GM18951 (cell line): ENCODE measurements at regions not wholly inside any gene's neighbourhood (a gene's known extent, or its start where the extent isn't known, plus 50 kb on each side); places are given as distances from the start of the nearest gene placed in this dataset.
"Not testable (repeated sequence)": the region's sequence is repeated elsewhere in the genome, so short reads cannot be mapped to it uniquely, and the experiment has no call there.

Experiments
- POLR2A ChIP-seq: IDR thresholded peaks from 4 replicates; pipeline ENCODE4 v1.6.1; 2011; ENCODE audit warnings: mild to moderate bottlenecking; ENCODE audit not compliant: insufficient read length, insufficient read depth; ENCODE audit errors: extremely low read depth
- in situ Hi-C: fragments of 300-500 bp; cut with MboI; formaldehyde crosslinking; loops from one replicate; pipeline ENCODE4 v1.12.0; 2022; ENCODE audit warnings: low sequenced_read_pairs, mixed read lengths, inconsistent platforms; ENCODE audit not compliant: unreplicated experiment

DNA sequence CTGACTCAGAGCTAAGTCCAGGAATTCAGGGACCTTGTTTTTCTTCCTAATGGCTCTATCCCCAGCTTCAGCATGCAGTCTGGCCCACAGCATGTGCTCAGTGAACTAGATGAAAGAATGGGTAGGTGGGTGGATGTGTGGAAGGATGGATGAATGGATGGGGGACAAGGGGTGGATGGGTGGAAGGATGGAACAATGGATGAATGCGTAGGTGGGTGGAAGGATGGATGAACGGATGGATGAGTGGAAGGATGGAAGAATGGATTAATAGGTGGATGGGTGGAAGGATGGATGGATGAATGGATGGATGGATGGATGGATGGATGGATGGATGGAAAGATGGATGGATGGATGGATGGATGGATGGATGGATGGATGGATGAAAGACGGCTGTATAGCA, 79.7 kb upstream of the SFSWAP start:
- in situ Hi-C loops: no loop called here
- TF ChIP-seq POLR2A: no peak

DNA sequence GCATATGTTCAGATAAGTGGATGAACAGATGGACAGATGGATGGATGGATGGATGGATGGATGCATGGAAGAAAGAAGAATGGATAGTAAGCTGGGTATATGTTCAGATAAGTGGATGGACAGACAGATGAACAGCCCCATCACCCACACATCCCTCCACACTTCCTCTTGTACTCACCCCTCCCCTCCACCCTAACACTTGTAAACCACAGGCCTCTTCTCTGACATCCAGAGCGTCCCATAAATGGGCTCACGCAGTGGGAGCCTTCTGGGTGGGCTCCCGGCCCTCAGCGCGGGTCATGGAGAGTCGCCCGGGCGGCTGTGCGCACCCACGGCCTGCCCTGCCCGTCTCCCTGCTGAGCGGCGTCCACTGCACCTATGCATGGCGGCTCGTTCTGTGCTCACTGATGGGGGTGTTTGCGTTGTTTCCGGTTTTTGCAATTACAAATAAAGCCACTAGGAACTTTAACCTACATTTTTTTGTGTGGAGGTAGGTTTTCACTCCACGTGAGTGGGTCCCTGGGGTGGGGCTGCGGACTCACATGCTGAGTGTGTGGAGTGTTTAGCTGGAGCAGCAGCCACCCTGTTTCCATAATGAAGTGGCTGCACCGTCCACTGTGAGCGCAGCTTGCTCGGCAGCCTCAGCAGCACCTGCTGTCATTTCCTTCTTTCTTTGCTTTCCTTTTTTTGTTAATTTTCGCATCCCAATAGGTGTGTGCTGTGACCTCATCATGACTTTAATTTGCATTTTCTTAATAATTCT, 78.8 kb upstream of the SFSWAP start:
- in situ Hi-C loops: not testable (repeated sequence)

- in situ Hi-C loops: not testable (repeated sequence)
Observed at GRCh38 chr12:131632652-131633023, 78.3 kb upstream of the SFSWAP start.

DNA sequence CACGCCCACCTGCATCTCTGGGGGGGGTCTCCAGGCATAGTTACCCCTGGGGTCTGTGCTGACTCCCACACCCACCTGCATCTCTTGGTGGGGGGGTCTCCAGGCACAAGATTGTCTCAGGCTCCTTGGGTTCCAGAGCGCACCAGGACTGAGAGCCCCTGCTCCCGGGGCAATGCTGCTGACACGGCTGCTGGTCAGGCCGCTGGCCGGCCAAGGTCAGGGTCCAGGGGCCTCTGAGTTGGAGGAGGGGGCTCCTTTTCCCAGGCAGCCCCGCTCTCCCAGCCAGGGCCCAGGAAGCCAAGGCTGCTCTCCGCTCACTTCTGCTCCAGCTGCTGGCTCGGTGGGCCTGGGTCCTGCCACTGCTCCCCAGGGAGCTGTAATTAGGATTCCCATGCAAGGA, 77.3 kb upstream of the SFSWAP start:
- in situ Hi-C loops: not testable (repeated sequence)

DNA sequence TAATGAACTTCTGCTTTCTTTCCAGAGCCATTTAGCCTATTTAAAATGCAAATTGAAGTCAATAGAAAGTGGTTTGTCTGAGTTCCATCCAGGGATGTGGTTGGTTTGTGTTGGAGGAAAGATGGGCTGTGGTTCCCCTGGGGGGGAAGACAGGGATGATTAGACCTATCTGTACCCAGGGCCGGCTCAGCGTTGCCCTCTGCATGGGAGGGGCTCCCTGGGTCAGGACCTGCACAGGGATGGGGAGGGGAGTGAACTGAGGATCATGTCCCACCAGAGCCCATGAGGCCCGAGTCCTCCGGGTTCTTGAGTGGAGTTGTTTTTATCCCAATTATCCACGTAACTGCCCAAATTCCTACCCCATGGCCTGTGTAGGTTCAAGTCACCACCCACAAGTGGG, 76.9 kb upstream of the SFSWAP start:
- in situ Hi-C loops: no loop called here
- no peak for TF ChIP-seq POLR2A

GRCh38 chr12:131635012-131635411, 75.9 kb upstream of the SFSWAP start:
- in situ Hi-C loops: not testable (repeated sequence)

GRCh38 chr12:131635491-131636122, 75.3 kb upstream of the SFSWAP start:
- no peak for TF ChIP-seq POLR2A
- in situ Hi-C loops: no loop called here

DNA sequence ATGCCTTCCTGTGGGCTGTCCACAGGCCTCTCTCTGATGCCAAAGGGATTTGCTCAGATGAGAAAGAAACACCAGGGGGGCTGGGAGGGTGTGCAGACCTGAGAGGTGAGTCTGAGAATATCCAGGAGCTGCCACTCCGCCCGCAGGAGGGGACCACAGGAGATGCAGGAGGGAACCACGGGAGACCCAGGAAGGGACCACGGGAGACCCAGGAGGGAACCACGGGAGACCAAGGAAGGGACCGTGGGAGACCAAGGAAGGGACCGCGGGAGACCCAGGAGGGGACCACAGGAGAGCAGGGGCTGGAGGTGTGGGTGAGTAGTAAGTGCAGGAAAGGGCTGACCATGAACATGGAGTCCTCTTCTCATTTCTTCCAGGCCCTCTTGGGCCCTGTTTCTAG, 74.6 kb upstream of the SFSWAP start:
- no peak for TF ChIP-seq POLR2A
- in situ Hi-C loops: no loop called here

GRCh38 chr12:131636940-131637750, 73.7 kb upstream of the SFSWAP start:
- in situ Hi-C loops: no loop called here
- TF ChIP-seq POLR2A: no peak

DNA sequence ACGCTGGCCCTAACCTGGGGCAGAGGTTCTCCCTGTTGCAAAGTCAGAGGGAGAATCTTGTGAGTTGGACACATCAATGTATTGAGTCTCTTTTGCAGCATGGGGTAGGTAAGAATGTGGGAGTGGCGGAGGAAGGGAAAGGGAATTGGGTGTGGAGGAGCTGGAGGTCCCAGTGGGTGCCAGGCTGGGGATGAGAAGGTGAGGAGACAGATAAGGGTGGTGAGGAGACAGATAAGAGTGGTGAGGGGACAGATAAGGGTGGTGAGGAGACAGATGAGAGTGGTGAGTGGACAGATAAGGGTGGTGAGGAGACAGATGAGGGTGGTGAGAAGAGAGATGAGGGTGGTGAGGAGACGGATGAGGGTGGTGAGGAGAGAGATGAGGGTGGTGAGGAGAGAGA, 72.9 kb upstream of the SFSWAP start:
- no peak for TF ChIP-seq POLR2A
- in situ Hi-C loops: no loop called here

DNA sequence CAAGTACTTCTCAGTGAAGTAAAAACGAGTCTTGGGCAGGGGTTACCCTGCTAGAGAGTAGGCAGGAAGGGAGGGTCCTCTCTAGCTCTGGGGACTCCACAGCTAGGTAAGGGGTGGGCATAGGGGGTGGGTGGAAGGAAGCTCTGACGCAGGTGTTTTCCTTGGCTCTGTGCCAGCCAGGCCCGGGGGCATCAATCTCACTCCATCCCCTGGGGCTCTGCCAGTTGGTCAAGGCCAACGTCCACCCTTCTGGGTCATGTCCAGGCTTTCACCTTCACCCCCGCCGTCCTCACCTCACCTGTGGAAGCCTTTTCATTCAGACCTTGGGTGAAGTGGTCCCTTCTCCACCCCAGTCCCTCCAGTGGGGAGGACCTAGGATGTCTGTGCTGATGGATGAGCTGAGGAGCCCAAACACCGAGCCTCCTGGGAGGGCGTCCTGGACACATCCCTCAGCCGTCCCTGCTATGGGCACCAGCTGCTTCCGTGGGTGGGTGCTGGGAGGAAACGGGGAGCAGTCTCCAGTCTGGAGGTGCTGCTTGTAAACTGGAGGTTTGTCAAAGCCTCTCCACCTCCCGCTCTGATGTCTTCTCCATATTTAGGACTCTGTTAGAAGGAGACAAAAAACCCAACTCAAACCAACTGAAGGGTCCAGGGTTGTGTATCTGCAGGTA, 71.5 kb upstream of the SFSWAP start:
- TF ChIP-seq POLR2A: no peak
- in situ Hi-C loops: no loop called here

DNA sequence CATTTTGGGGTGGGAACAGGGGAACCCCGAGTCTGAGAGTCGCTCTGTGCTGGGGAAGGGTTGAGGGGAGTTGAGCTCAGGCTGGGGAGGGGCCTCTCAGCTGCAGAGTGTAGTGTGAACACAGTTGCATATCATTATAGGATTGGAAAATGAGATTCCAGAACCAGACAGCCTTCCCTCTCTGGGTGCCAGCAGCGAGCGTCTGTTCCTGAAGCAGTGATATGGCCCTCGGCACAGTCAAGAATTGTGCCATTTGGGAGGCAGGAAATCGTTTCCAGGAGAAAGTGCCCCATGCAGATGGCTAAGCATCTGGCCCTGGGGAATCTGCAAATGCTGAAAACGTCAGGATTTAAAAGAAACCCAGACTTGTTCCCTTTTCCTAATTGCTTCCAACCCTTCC, 70.4 kb upstream of the SFSWAP start:
- no peak for TF ChIP-seq POLR2A
- in situ Hi-C loops: loop anchor here (5.0 kb wide), 1 partner anchor 328 kb away; no protein-coding TSS in a partner anchor

DNA sequence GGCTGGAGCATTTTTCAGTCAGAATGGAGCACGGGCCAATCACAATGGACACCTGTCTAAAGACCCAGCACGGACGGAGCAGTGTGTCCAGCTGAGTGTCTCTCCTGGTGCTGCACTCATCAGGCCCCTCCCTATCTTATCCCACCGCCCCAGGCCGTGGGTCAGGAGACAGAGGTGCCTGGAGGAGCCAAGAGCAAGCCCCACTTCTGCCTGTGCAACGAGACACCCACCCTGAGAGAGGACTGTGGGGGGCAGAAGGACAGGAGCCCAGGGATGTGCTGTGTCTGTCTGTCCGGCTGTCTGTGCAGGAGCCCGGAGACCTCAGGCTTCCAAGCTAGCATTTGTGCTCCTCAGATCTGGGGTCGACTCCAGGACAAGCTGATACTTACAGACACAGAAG, 69.6 kb upstream of the SFSWAP start:
- TF ChIP-seq POLR2A: no peak
- in situ Hi-C loops: loop anchor here (5.0 kb wide), 1 partner anchor 329 kb away; no protein-coding TSS in a partner anchor
